OCI-LY3 (cell line): ENCODE measurements at regions not wholly inside any gene's neighbourhood (a gene's known extent, or its start where the extent isn't known, plus 50 kb on each side); places are given as distances from the start of the nearest gene placed in this dataset.

Experiments used
- CTCF ChIP-seq: fragments of 200-600, 300-600 bp; sonication (generic); IDR thresholded peaks from 2 replicates; pipeline ENCODE4 v1.5.1; 2014; ENCODE audit warnings: antibody characterized with exemption, low read length, low read depth
- EZH2phosphoT487 ChIP-seq: fragments of 200-600 bp; shearing (Covaris generic); IDR thresholded peaks from 2 replicates; pipeline ENCODE4 v1.6.1; 2018; ENCODE audit warnings: antibody characterized with exemption, mixed run types, low read depth

GRCh38 chr4:43855283-43855682 lies 593.3 kb downstream of the KCTD8 start:
- TF ChIP-seq CTCF: no peak
- TF ChIP-seq EZH2phosphoT487: no peak
